IMR-90 (cell line): ENCODE measurements at regions not wholly inside any gene's neighbourhood (a gene's known extent, or its start where the extent isn't known, plus 50 kb on each side); places are given as distances from the start of the nearest gene placed in this dataset.
"Not testable (repeated sequence)": the region's sequence is repeated elsewhere in the genome, so short reads cannot be mapped to it uniquely, and the experiment has no call there.

ENCODE experiments used
- CTCF ChIP-seq: conservative IDR thresholded peaks from 2 replicates; pipeline ENCODE4 v1.5.1; 2012; ENCODE audit warnings: mild to moderate bottlenecking, low read depth, low read length, improper control_type of control experiment
- FOS ChIP-seq: fragments of 150-350 bp; IDR thresholded peaks from 2 replicates; pipeline ENCODE4 v1.6.1; 2016; ENCODE audit warnings: low read depth, low read length
- MXI1 ChIP-seq: IDR thresholded peaks from 2 replicates; pipeline ENCODE4 v1.6.1; 2012; ENCODE audit warnings: low read depth, mild to moderate bottlenecking, low read length, moderate library complexity, borderline replicate concordance
- POLR2A ChIP-seq: IDR thresholded peaks from 2 replicates; pipeline ENCODE4 v1.6.1; 2012; ENCODE audit warnings: mild to moderate bottlenecking, low read depth, low read length
- SMC3 ChIP-seq: fragments of 150-350 bp; IDR thresholded peaks from 2 replicates; pipeline ENCODE4 v1.6.1; 2016; ENCODE audit warnings: low read depth, mild to moderate bottlenecking, antibody characterized with exemption, low read length, moderate library complexity

GRCh38 chr16:61091300-61091699 lies 944.9 kb downstream of the CDH8 start:
- TF ChIP-seq MXI1, SMC3, CTCF, FOS, POLR2A: not testable (repeated sequence)
